Anterior cingulate cortex (tissue), 58 donors: ENCODE measurements at regions not wholly inside any gene's neighbourhood (a gene's known extent, or its start where the extent isn't known, plus 50 kb on each side); places are given as distances from the start of the nearest gene placed in this dataset.

Experiments used
- DNase-seq, 58 donors: peaks; one replicate each; lab custom pipeline; 2025; lab: John Stamatoyannopoulos, UW

- no peak for DNase-seq
These were observed 179.4 kb upstream of the CASK start for GRCh38 chrX:42102586-42103282.

DNA sequence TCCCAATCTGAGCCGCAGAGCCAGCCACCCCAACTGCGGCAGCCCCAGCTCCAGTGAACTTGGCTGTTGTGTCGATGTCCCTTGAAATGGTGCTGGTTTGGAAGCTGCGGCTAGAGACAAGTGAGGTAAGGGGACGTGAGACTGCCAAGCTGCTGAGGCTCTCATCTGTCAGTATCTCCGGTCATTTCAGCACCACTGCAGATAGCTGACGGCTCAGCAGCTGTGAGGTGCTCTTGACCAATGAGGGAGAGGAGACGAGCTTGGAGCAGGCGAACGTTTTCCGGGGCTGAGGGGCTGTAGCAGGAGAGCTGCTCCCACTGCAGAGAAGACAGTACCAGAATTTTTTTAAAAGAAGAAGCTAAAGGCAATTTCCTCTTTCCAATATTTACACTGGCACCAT, 175.5 kb upstream of the CASK start:
- no peak for DNase-seq

- DNase-seq = no peak
These were observed 174.1 kb upstream of the CASK start for GRCh38 chrX:42097486-42097885.

GRCh38 chrX:42096265-42096920, 173.0 kb upstream of the CASK start:
- no peak for DNase-seq

GRCh38 chrX:42094218-42094617, 170.9 kb upstream of the CASK start:
- no peak for DNase-seq

DNA sequence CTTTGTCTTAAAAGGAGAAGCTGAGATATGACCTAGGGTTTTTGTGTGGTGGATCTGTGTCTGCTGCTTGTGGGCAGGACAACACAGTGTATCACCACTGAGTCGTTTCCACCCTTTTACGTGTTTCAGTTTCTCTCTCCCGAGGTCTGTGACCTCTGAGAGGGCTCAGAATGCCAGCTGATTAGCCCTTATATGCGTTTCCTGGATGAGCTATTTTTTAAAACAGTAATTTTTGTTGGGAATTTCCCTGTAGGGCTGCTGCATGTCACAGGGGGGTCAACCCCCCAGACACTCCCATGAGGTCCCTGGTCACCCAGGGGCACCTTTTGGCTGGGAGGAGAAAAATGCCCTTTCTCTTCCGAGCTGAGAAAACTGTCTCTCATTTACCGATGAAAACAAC, 170.4 kb upstream of the CASK start:
- DNase-seq = no peak

DNA sequence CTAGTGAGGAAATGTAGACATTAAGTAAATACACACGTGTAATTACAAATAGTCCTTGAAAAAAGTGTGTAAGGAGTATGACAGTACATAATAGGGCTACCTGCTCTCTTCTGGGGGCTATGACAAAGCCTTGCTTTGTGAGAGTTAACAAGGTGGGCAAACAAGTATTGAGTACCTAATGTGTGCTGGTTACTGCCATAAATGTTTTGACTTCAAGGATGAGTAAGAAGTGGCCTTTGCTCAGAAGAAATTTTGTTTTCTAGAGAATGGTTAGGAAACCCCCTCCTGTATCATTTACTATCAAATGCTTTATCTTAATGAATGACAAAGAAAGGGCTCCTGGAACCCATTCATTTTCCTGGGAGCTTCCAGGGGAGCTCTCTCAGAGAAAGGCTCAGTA, 167.0 kb upstream of the CASK start:
- DNase-seq = no peak

DNA sequence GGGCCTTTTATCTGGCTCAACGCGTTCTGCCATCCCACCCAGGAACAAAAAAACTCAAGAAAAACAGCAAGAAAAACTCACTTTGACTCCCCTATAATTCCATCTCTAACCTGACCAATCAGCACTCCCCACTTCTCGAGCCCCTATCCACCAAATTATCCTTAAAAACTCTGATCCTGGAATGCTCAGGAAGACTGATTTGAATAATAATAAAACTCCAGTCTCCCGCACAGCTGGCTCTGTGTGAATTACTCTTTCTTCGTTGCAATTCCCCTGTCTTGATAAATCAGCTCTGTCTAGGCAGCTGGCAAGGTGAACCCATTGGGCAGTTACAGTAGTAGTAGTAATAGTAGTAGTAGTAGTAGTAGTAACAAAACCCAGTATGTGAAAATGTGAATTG, 165.7 kb upstream of the CASK start:
- DNase-seq = no peak

DNA sequence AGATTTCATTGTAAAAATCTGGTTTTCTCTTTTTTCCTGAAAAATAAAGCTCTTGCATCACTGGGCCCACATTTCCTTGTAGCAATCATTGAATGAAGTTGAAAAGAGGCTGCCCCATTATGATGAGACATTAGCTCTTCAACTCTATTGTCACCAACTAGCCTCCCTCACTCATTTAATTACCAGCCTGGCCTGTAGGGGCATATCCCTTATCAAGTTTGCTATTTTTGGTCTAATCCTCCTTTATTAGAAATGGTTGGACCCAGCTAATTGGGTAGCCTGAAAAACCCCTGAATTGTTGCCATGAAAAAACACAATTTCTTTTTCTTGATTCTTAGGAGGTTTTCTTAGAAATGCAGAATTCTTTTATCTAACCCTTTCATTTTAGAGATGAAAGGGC, 164.6 kb upstream of the CASK start:
- DNase-seq = no peak

DNA sequence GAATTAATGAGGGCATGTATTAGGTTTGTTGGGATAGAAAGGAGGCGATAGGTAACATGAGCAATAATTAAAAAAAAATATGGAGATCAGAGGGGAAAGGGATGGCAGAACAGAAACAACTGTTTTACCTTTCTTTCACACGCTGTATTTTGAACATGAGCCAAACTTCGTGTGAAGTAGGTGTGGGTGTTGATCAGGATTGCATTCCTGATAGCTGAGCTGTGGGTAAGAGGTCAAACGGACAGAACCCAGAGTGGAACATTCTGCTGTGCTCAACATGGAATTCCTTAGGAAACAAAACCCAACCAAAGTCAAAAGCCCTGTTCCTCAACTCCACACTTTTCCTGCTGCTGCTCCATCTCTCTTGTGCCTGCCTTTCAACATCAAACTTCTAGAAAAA, 162.5 kb upstream of the CASK start:
- no peak for DNase-seq

- DNase-seq = no peak
These were observed 156.6 kb upstream of the CASK start for GRCh38 chrX:42079968-42080367.

DNA sequence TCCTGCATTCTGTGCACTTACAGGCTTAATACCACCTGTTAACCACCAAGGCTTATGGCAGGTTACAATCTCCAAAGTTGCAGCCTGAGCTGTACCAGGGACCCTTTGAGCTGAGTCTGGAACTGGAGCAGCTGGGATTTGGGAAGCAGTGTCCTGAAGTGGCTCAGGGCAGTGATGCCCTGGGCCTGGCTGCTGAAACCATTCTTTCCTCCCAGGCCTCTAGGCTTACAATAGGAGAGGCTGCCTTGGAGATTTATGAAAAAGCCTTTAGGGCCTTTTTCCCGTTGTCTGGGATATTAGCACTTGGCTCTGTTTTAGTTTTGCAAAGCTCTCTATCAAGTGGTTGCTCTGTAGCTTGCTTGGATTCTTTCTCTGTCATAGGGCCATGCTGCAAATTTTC, 154.3 kb upstream of the CASK start:
- no peak for DNase-seq

DNA sequence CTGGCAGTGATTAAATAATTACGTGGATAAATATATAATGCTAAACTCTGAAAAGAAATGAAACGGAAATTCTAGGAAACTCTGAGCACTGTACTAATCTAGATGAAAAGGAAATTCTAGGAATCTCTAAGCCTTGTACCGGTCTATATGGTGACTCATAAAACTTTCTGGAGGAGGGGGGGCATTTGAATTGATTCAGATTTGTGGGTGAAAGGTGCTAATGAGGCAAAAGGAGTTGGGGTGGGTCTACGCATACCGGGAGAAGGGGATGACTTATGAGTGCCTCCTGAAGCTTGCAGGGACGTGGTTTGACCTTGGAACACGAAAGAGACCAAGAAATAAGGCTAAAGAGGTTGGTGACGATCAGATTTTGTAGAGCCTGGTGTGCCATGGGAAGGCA, 151.7 kb upstream of the CASK start:
- DNase-seq = no peak

DNA sequence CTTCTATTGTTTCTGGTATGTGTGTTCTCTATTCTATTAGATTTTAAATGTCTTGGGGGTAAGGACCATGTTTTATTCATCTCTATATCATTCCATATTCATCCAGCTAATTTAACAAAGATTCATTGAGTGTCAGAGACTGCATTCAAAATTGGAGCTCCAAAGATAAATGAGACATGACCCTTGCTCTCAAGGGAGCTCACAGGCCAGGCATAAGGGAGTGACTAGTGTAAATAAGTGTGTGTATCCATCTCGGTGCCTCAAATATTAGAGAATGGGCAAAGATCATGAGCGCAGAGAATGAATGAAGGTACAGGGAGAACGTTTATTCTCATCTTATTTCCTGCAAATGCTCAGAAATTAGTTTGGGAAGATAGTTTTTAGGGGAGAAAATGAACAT, 150.1 kb upstream of the CASK start:
- no peak for DNase-seq

DNA sequence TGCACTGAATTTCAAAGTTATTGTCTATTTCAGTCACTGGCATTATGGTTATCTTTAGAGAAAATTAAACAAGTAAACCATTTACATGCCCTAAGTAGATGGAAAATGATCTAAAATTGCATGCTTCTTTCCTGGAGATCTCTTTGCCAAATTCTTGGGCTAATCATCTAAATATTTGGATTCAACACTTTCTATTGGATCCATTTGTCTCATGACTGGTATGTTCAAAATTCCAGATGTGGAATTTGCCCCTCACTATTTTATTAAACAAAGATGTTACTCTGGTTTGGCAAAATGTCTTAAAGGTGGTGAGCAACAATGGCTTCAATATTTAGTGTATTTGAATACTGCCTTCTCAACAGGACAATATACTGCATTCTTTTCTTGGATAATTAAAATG, 147.5 kb upstream of the CASK start:
- DNase-seq = no peak

- DNase-seq = no peak
These were observed 130.9 kb upstream of the CASK start for GRCh38 chrX:42054256-42054655.

DNA sequence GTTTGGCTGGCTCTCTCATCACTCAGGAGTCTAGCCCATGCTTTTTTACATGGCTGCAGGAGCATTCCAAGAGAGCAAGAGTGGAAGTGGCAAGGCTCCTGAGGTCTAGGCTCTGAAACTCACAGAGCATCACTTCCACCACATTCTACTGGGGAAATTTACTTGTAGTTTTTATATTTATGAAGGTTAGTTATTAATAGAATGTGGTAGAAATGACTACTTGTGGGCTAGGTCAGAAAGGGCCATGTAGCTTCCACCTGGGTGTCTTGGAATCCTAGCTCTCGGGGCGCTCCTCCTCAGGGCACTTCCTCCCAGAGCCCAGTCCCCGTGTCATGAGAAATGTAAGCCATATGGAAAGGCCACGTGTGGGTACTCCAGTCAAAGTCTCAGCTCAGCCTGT, 127.0 kb upstream of the CASK start:
- no peak for DNase-seq

GRCh38 chrX:42047886-42048285, 124.5 kb upstream of the CASK start:
- peak in 11 of 58 donors; percentile 0 to 5 (median 0) for DNase-seq

GRCh38 chrX:42028109-42028508, 104.8 kb upstream of the CASK start:
- no peak for DNase-seq

- DNase-seq = no peak
These were observed 104.1 kb upstream of the CASK start for GRCh38 chrX:42027367-42028000.

DNA sequence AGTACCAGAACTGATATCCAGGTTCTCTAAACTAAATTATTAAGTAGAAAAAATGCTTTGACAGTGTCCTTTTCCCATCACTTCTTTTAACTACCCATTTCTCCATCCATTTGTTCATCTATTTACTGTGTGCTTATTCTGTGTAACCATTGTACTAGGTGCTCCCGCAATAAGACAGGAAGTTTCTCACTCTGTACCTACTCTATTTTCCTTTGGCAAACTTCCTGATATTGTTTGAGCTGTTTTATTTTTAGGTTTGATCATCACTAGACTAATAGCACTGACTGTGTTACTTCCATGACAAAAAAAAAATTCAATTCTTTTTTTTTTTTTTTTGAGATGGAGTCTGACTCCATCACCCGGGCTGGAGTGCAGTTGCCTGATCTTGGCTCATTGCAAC, 102.5 kb upstream of the CASK start:
- no peak for DNase-seq

- no peak for DNase-seq
These were observed 99.8 kb upstream of the CASK start for GRCh38 chrX:42023122-42023521.
